Smooth muscle cell (in vitro differentiated cells): ENCODE measurements at regions not wholly inside any gene's neighbourhood (a gene's known extent, or its start where the extent isn't known, plus 50 kb on each side); places are given as distances from the start of the nearest gene placed in this dataset.
"Not testable (repeated sequence)": the region's sequence is repeated elsewhere in the genome, so short reads cannot be mapped to it uniquely, and the experiment has no call there.

Source experiments
- DNase-seq: peaks from one replicate; lab custom pipeline; 2025; ENCODE audit not compliant: unreplicated experiment; lab: John Stamatoyannopoulos, UW
- H2AFZ ChIP-seq: fragments of 200-600 bp; sonication (generic); 2 replicates; pipeline ENCODE4 v1.6.0; 2016; ENCODE audit warnings: antibody characterized with exemption, low read depth, mild to moderate bottlenecking
- H3F3A ChIP-seq: fragments of 200-600 bp; sonication (generic); 2 replicates; pipeline ENCODE4 v1.6.0; 2017; ENCODE audit warnings: antibody characterized with exemption, low read depth
- H3K27ac ChIP-seq: fragments of 200-600 bp; sonication (generic); 2 replicates; pipeline ENCODE4 v1.5.1; 2016; ENCODE audit warnings: low read depth, mild to moderate bottlenecking
- H3K27me3 ChIP-seq: fragments of 200-600 bp; sonication (generic); 2 replicates; pipeline ENCODE4 v1.6.1; 2016; ENCODE audit warnings: low read depth, mild to moderate bottlenecking
- H3K36me3 ChIP-seq: fragments of 200-600 bp; sonication (generic); 2 replicates; pipeline ENCODE4 v1.5.1; 2016; ENCODE audit warnings: low read depth
- H3K4me1 ChIP-seq: fragments of 200-600 bp; sonication (generic); 2 replicates; pipeline ENCODE4 v1.5.1; 2016; ENCODE audit warnings: low read depth
- H3K4me2 ChIP-seq: fragments of 200-600 bp; sonication (generic); 2 replicates; pipeline ENCODE4 v1.6.0; 2016; ENCODE audit warnings: mild to moderate bottlenecking
- H3K4me3 ChIP-seq: fragments of 200-600 bp; sonication (generic); 2 replicates; pipeline ENCODE4 v1.5.1; 2016; ENCODE audit warnings: mild to moderate bottlenecking
- H3K79me2 ChIP-seq: fragments of 200-600 bp; sonication (generic); 2 replicates; pipeline ENCODE4 v1.6.0; 2016; ENCODE audit warnings: low read depth, mild to moderate bottlenecking
- H3K9ac ChIP-seq: fragments of 200-600 bp; sonication (generic); 2 replicates; pipeline ENCODE4 v1.6.0; 2016; ENCODE audit warnings: low read depth
- H3K9me3 ChIP-seq: fragments of 200-600 bp; sonication (generic); replicated peaks from 2 replicates; pipeline ENCODE4 v1.5.1; 2016; ENCODE audit warnings: low read depth
- H4K20me1 ChIP-seq: fragments of 200-600 bp; sonication (generic); 2 replicates; pipeline ENCODE4 v1.6.0; 2016; ENCODE audit warnings: low read depth
- WGBS: methylation state at CpG from one replicate; pipeline ENCODE4 v1.1.7; 2016; ENCODE audit warnings: low lambda C conversion rate; 5-methylcytosine and 5-hydroxymethylcytosine counted together

DNA sequence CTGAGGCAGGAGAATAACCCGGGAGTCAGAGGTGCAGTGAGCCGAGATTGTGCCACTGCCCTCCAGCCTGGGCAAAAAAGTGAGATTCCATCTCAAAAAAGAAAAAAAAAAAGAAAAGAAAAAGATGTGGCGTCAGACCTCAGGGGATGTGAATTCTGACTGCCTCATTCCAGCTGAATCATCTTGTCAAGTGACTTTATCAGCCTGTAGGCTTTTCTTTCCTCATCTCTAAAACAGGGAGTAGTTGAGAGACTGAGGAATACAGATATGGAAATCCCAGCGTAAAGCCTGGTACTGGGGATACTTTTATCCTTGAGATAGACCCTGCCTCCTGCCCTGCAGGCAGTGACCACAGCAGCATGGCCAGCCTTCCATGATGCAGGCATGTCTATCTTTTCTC is 74.1 kb downstream of the PPIAL4C start:
- not testable (repeated sequence) for H3K4me1 ChIP-seq, H2AFZ ChIP-seq, H3K79me2 ChIP-seq, H3K4me2 ChIP-seq, H4K20me1 ChIP-seq, H3K36me3 ChIP-seq, H3K9ac ChIP-seq, H3K9me3 ChIP-seq, H3K4me3 ChIP-seq, DNase-seq, H3K27me3 ChIP-seq, H3F3A ChIP-seq
- H3K27ac ChIP-seq = peak overlapping the region; percentile 79
- WGBS = 59% methylated on average over 4 of the region's 4 CpGs

DNA sequence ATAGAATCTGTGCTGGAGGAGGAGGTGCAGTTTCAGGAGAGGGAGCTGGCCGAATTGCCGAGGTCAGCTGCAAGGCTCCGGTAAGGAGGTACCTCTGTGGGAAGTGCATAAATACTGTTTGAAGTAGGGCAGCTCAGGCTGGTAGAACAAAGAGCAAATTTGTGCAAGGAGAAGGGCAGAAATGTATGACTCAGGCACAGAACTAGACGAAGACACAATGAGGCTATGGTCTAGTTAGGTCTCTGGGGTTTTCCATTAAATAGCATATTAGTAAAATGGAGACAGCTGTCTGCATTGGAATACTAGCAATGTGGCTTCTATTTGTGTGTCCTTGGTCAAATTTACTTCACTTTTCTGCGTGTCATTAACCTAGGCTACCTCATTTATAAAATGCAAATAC is 74.5 kb downstream of the PPIAL4C start:
- not testable (repeated sequence) for H3K79me2 ChIP-seq, H3K4me3 ChIP-seq, H3K27me3 ChIP-seq, DNase-seq, H3K36me3 ChIP-seq, H4K20me1 ChIP-seq, H3K4me2 ChIP-seq, H3K9ac ChIP-seq, H3F3A ChIP-seq, H2AFZ ChIP-seq, H3K9me3 ChIP-seq, H3K4me1 ChIP-seq
- H3K27ac ChIP-seq = peak overlapping the region; percentile 79
- WGBS = 53% methylated on average over 2 of the region's 5 CpGs

DNA sequence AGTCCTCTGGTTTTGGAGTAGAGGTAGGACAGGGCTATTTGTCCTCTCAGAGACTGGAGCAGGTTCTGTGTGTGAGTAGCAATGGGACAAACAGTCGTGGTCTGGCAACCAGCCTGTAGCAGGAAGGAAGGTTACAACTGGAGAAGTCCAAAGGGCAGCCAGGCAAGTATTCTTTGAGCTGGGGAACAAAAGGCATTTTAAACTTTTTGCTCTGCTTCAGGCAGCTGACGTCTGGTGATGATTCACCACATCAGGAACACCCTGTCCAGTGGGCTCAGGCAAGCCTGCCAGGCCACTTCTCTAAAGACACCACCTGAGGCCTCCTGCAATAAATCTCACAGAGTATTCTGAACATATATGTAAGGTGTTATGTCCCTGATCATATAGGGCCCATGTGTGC is 81.0 kb downstream of the PPIAL4C start:
- not testable (repeated sequence) for H3K4me2 ChIP-seq, H4K20me1 ChIP-seq, H3K4me3 ChIP-seq, H3F3A ChIP-seq, H3K4me1 ChIP-seq, H2AFZ ChIP-seq, H3K9me3 ChIP-seq, H3K36me3 ChIP-seq, H3K79me2 ChIP-seq, DNase-seq, H3K9ac ChIP-seq, H3K27me3 ChIP-seq
- peak overlapping the region; percentile 31 for H3K27ac ChIP-seq
- 0% methylated on average over 1 of the region's 2 CpGs for WGBS

DNA sequence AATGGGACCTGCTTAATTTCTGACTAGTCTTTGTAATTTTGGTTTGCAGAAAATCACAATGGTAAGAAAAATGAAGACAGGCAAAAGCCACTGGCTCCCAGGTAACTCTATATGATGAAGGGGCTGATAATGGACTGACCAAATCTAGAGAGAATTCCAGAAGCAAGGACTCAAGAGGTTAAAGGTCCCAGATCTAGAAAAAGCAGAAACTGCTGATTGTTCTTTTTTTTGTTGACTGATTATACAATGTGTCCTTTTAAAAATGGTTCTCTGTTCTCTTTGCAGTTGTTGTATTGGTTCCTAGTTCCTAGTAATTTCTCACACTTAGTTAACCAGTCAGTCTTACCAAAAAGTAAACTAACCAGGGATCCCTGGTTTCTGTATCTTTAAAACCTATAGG is 81.4 kb downstream of the PPIAL4C start:
- H3F3A ChIP-seq, H3K36me3 ChIP-seq, H3K9me3 ChIP-seq, H3K4me2 ChIP-seq, H4K20me1 ChIP-seq, H2AFZ ChIP-seq, DNase-seq, H3K9ac ChIP-seq, H3K27me3 ChIP-seq, H3K4me3 ChIP-seq, H3K79me2 ChIP-seq, H3K4me1 ChIP-seq: not testable (repeated sequence)
- peak overlapping the region; percentile 31 for H3K27ac ChIP-seq

DNA sequence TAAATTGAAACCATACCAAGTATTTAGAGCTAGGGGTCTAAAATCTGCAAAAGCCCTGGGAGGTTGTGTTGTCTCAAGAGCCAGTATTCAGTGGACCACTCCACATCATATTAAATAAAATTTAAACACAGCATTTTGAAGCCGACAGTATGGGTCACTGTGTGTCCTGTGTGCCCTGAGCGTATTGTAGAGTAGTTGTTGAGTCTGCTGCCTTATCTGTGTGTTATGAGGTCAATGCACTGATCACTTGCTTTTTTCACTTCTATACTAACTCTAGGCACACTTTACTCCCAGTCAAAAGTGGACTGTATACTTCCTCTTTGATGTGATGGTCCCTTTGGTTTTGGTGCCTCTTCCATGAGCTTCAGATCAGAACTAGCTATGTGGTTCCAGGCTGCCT is 81.9 kb downstream of the PPIAL4C start:
- H3K4me2 ChIP-seq, H3K4me3 ChIP-seq, DNase-seq, H3K36me3 ChIP-seq, H3K9ac ChIP-seq, H3F3A ChIP-seq, H3K4me1 ChIP-seq, H3K27me3 ChIP-seq, H2AFZ ChIP-seq, H3K27ac ChIP-seq, H4K20me1 ChIP-seq, H3K9me3 ChIP-seq, H3K79me2 ChIP-seq: not testable (repeated sequence)
- WGBS = 97% methylated on average over 2 of the region's 2 CpGs

DNA sequence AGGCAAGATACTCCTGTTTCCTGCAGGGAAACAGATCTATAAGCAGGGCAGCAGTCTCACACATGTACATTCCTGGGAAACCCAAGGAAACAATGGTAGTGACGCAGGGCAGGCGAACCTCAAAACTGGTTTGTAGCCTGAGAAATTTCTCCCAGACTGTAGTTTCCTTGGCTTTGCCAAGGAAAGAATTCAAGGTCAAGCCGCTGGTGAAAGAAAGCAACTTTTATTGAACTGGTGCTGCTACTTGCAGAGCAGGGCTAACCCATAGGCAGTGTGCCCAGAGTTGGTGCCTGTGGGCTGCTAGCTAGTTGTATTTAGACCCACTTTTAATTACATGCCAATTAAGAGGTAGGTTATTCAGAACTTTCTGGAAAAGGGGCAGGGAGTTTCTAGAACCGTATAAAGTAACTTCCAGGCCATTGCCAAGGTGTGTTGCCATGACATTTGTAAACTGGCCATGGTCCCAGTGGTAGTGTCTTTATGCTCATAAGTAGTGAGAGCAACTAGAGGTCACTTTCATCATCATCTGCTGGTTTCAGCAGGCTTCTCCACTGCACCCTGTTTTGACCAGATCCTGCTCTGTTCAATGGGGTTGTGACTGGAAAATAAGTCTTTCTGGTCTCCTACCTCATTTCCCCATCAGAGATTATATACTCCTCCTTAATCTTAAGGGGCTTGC is 89.7 kb downstream of the PPIAL4C start:
- H3K36me3 ChIP-seq, DNase-seq, H3K4me3 ChIP-seq: not testable (repeated sequence)

DNA sequence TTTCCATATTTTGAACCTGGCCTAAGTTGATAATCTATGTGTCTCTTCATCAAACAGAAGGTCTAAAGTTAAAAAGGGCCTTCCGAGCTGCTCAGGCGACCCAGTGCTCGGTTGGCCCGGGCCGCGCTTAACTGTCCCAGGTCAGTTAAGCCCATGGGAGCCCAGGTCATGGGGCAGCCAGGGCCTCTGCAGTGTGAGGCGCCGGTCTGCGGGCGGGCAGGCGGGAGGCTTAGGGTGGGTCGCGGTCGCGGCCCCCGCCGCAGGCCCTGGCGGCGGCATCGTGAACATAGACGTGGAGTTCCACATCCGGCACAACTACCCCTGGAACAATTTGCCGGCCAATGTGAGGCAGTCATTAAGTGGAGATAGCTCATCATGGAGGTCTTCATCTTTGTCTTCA is 91.3 kb downstream of the PPIAL4C start:
- not testable (repeated sequence) for H3K36me3 ChIP-seq, DNase-seq, H3K27ac ChIP-seq, H3K9ac ChIP-seq, H3K27me3 ChIP-seq, H3K4me2 ChIP-seq, H3K4me1 ChIP-seq, H2AFZ ChIP-seq, H3F3A ChIP-seq, H3K9me3 ChIP-seq, H3K79me2 ChIP-seq, H3K4me3 ChIP-seq, H4K20me1 ChIP-seq
- 98% methylated on average over 23 of the region's 23 CpGs for WGBS

More for the DNA sequence above, 89.7 kb downstream of the PPIAL4C start:
- not testable (repeated sequence) for H3K9ac ChIP-seq, H2AFZ ChIP-seq, H3F3A ChIP-seq, H4K20me1 ChIP-seq, H3K4me1 ChIP-seq, H3K9me3 ChIP-seq, H3K79me2 ChIP-seq, H3K4me2 ChIP-seq, H3K27ac ChIP-seq, H3K27me3 ChIP-seq
- 90% methylated on average over 4 of the region's 4 CpGs for WGBS

DNA sequence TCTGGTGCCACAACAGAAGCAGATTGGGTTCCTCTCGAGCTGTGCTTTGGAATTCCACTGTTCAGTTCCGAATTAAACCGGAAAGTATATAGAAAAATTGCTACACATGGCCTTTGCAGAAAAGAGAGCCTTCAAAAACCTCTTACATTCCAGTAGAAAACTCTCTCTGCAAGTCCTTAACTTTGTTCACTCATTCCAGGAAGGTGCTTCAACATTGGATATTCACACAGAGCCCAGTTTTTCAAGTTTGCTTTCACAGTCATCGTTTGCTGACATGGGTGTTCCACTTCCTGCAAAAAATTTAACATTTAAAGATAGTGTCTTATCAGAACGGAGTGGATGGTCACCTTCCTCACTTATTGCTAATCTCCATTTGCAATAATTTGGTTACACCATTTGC is 93.7 kb downstream of the PPIAL4C start:
- not testable (repeated sequence) for H3K36me3 ChIP-seq, H3K9ac ChIP-seq, H2AFZ ChIP-seq, H3K9me3 ChIP-seq, H3K79me2 ChIP-seq, H3K27ac ChIP-seq, DNase-seq, H3K4me3 ChIP-seq, H3F3A ChIP-seq, H4K20me1 ChIP-seq, H3K27me3 ChIP-seq, H3K4me1 ChIP-seq, H3K4me2 ChIP-seq
- 86% methylated on average over 5 of the region's 5 CpGs for WGBS

DNA sequence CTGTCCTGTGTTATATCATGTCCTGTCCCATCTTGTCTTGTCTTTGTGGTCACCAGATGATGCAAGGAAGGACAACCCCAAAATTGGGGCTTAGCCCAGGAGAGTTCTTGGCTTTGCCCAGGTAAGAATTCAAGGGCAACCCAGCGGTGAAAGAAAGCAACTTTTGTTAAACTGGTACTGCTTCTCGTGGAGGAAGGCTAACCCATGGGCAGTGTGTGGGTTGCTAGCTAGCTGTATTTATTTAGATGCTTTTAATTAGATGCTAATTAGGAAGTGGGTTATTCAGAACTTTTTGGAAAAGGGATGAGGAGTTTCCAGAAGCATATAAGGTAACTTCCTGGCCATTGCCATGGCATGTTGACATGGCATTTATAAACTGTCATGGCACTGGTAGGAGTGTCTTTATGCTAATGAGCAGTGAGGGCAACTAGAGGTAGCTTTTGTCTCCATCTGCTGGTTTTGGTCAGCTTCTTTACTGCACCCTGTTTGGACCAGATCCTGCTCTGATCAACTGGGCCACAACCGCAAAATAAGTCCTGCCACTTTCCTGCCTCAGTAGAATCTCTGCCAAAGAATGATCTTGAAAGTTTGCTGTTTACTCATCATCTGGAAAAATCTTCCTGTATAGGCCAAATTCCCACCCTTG is 95.8 kb upstream of the FCGR1A start:
- not testable (repeated sequence) for H3F3A ChIP-seq
- WGBS = 97% methylated on average over 2 of the region's 3 CpGs

More for the DNA sequence above, 95.8 kb upstream of the FCGR1A start:
- not testable (repeated sequence) for H3K36me3 ChIP-seq, H3K4me2 ChIP-seq, H3K9ac ChIP-seq, H3K4me1 ChIP-seq, H2AFZ ChIP-seq, H3K27me3 ChIP-seq, H3K4me3 ChIP-seq, H3K27ac ChIP-seq, DNase-seq, H4K20me1 ChIP-seq, H3K79me2 ChIP-seq, H3K9me3 ChIP-seq
